K562 (cell line): ENCODE measurements at regions not wholly inside any gene's neighbourhood (a gene's known extent, or its start where the extent isn't known, plus 50 kb on each side); places are given as distances from the start of the nearest gene placed in this dataset.

Source experiments
- ATAC-seq: fragments of 200-7000 bp; cut with Tn5 transposase; 3 replicates; pipeline ENCODE4 v1.9.1; 2020; ENCODE audit warnings: moderate library complexity
- BruUV-seq: library from RNA; stranded (reverse); fragments of 400-500 nt; replicated peaks from 2 replicates; lab custom pipeline; 2021; lab: Mats Ljungman, UMichigan
- CTCF ChIA-PET: fragments of 300-600 bp; formaldehyde crosslinking; extraction: SDS; loops from one replicate; lab custom pipeline; 2021; ENCODE audit warnings: low intra/inter-chr PET ratio; lab: Yijun Ruan, JAX
- POLR2A ChIA-PET: fragments of 300-600, 350-650 bp; sonication (Branson Sonifier 250); formaldehyde crosslinking; extraction: SDS; loops from one replicate; lab custom pipeline; 2021; ENCODE audit warnings: antibody characterized with exemption, inconsistent platforms; lab: Yijun Ruan, JAX
- DNase-seq, 4 experiments: peaks; one replicate each; pipeline versions ENCODE4 v3.0.0 to v3.0.0-alpha.2; 2011 to 2018; ENCODE audit warnings: low spot score in 3 of 4, mixed read lengths in 3 of 4; ENCODE audit errors: extremely low read depth in 1 of 4
- FAIRE-seq: peaks from 2 replicates; lab custom pipeline; 2011; peaks lifted over from hg19 to GRCh38; lab: Jason Lieb, UNC
- H2AFZ ChIP-seq: 2 replicates; pipeline ENCODE4 v1.6.0; 2011; ENCODE audit warnings: low read depth, low read length, control low read depth, inconsistent platforms
- H3K27ac ChIP-seq: fragments of 200-600 bp; 3 replicates; pipeline ENCODE4 v1.8.0; 2011; ENCODE audit warnings: low read depth, mild to moderate bottlenecking, control low read depth, inconsistent platforms, low read length, moderate library complexity, mixed read lengths; ENCODE audit errors: extremely low read depth
- H3K27me3 ChIP-seq, 2 experiments: fragments of 300-600 bp in 1 of 2; 2 replicates in 1 of 2; 3 replicates in 1 of 2; pipeline versions ENCODE4 v1.6.0 to v1.8.0; 2011; ENCODE audit warnings: inconsistent platforms in 2 of 2, low read length in 2 of 2, mild to moderate bottlenecking in 1 of 2, mixed read lengths in 1 of 2, moderate library complexity in 1 of 2; ENCODE audit not compliant: control insufficient read depth in 2 of 2, insufficient read depth in 2 of 2
- H3K36me3 ChIP-seq: fragments of 300-600 bp; 3 replicates; pipeline ENCODE4 v1.8.0; 2011; ENCODE audit warnings: mild to moderate bottlenecking, low read length, inconsistent platforms; ENCODE audit not compliant: control insufficient read depth, insufficient read depth
- H3K4me1 ChIP-seq, 2 experiments: fragments of 200-600 bp in 1 of 2; replicated peaks in 1 of 2; 2 replicates in 1 of 2; 3 replicates in 1 of 2; pipeline versions ENCODE4 v1.5.1 to v1.8.0; 2011; ENCODE audit warnings: inconsistent platforms in 2 of 2, low read length in 2 of 2, mild to moderate bottlenecking in 1 of 2, mixed read lengths in 1 of 2, moderate library complexity in 1 of 2; ENCODE audit not compliant: control insufficient read depth in 2 of 2, insufficient read depth in 2 of 2
- H3K4me2 ChIP-seq: 2 replicates; pipeline ENCODE4 v1.6.1; 2011; ENCODE audit warnings: low read length, control low read depth, inconsistent platforms, mixed read lengths; ENCODE audit not compliant: insufficient read depth
- H3K4me3 ChIP-seq: fragments of 200-600 bp; sonication (generic), shearing (Covaris generic); 2 replicates; pipeline ENCODE4 v1.5.1; 2016; ENCODE audit warnings: control low read depth, inconsistent platforms
- H3K79me2 ChIP-seq: fragments of 200-600 bp; 3 replicates; pipeline ENCODE4 v1.8.0; 2011; ENCODE audit warnings: low read length, inconsistent platforms; ENCODE audit not compliant: control insufficient read depth, insufficient read depth
- H3K9ac ChIP-seq, 2 experiments: 2 replicates each; pipeline versions ENCODE4 v1.6.0 to v1.6.1; 2011; ENCODE audit warnings: low read depth in 2 of 2, low read length in 2 of 2, control low read depth in 1 of 2, inconsistent platforms in 1 of 2, mild to moderate bottlenecking in 1 of 2, mixed read lengths in 1 of 2; ENCODE audit not compliant: insufficient read depth in 1 of 2
- H3K9me1 ChIP-seq: one replicate; pipeline ENCODE4 v1.6.0; 2011; ENCODE audit warnings: inconsistent platforms, mild to moderate bottlenecking, low read length, moderate library complexity; ENCODE audit not compliant: control insufficient read depth, insufficient read depth
- H3K9me3 ChIP-seq: replicated peaks from 2 replicates; pipeline ENCODE4 v1.5.1; 2011; ENCODE audit warnings: low read depth, low read length, inconsistent platforms; ENCODE audit not compliant: control insufficient read depth, insufficient read depth
- H4K20me1 ChIP-seq: replicated peaks from 2 replicates; pipeline ENCODE4 v1.6.1; 2011; ENCODE audit warnings: low read length, inconsistent platforms, mixed read lengths; ENCODE audit not compliant: control insufficient read depth, insufficient read depth
- CBX1 ChIP-seq: sonication (generic); IDR thresholded peaks from 2 replicates; pipeline ENCODE4 v1.6.1; 2016; ENCODE audit warnings: antibody characterized with exemption, low read depth, mild to moderate bottlenecking
- GATA2 ChIP-seq: sonication (generic); formaldehyde crosslinking; IDR thresholded peaks from 2 replicates; pipeline ENCODE4 v1.4.0; 2020; ENCODE audit warnings: mild to moderate bottlenecking, missing genetic modification reagents
- MYBL2 ChIP-seq, 2 experiments: fragments of 450-650 bp in 1 of 2; sonication (generic) in 1 of 2; formaldehyde crosslinking in 1 of 2; IDR thresholded peaks; 2 replicates each; pipeline versions ENCODE4 v1.6.1 to v1.8.1; 2017 to 2022; ENCODE audit warnings: borderline replicate concordance in 1 of 2, inconsistent platforms in 1 of 2, low read depth in 1 of 2, mild to moderate bottlenecking in 1 of 2, missing genetic modification reagents in 1 of 2, moderate library complexity in 1 of 2
- PTRF ChIP-seq: fragments of 450-650 bp; IDR thresholded peaks from 2 replicates; pipeline ENCODE4 v1.6.1; 2016; ENCODE audit warnings: mild to moderate bottlenecking, missing genetic modification characterization, missing compliant biosample characterization
- SFPQ ChIP-seq: fragments of 200-400 bp; formaldehyde crosslinking; IDR thresholded peaks from 2 replicates; pipeline ENCODE4 v1.6.1; 2017; ENCODE audit warnings: mild to moderate bottlenecking, low read depth, low read length, moderate library complexity
- SIRT6 ChIP-seq: IDR thresholded peaks from one replicate; pipeline ENCODE4 v1.6.1; 2012; ENCODE audit warnings: low read depth, mild to moderate bottlenecking, control low read depth, inconsistent platforms, low read length, moderate library complexity
- SMC3 ChIP-seq: conservative IDR thresholded peaks from 2 replicates; pipeline ENCODE4 v1.6.1; 2011; ENCODE audit warnings: low read depth, low read length, improper control_type of control experiment; ENCODE audit not compliant: insufficient read depth
- WGBS: fragments of 100-300 bp; shearing (Covaris generic); methylation state at CpG from one replicate; pipeline ENCODE4 v1.1.6; 2016; ENCODE audit warnings: low coverage, mixed read lengths; ENCODE audit not compliant: insufficient coverage; ENCODE audit errors: missing lambda C conversion rate; 5-methylcytosine and 5-hydroxymethylcytosine counted together
- in situ Hi-C: fragments of 300-500 bp; cut with MboI; formaldehyde crosslinking; loops from 4 replicates; pipeline ENCODE4 v1.15.0; 2018; ENCODE audit warnings: inconsistent platforms, mixed read lengths
- intact Hi-C: fragments of 100-400 bp; cut with micrococcal nuclease; formaldehyde crosslinking; loops from 2 replicates; pipeline ENCODE4 v1.14.2; 2022
- TF ChIP-seq, protein P1 (sequence below): sonication (generic); formaldehyde crosslinking; IDR thresholded peaks from 2 replicates; pipeline ENCODE4 v1.8.0; 2023; ENCODE audit warnings: mild to moderate bottlenecking, missing genetic modification reagents
- TF ChIP-seq, protein P2 (sequence below): fragments of 450-650 bp; conservative IDR thresholded peaks from 2 replicates; pipeline ENCODE4 v1.6.1; 2016; ENCODE audit warnings: missing genetic modification characterization, low read depth, mild to moderate bottlenecking, missing compliant biosample characterization, moderate library complexity

GRCh38 chr4:63049726-63050125, 1359.5 kb downstream of the TECRL start:
- ATAC-seq (no peak), DNase-seq (no peak), FAIRE-seq (no peak)
- Histone ChIP-seq H3K9me3 (no peaks in the 10 kb centered on the region), H3K9me1 (no peaks in the 10 kb centered on the region), H3K36me3 (no peaks in the 10 kb centered on the region), H3K4me2 (no peak overlapping the region), H2AFZ (no peak overlapping the region), H3K4me1 (no peaks in the 10 kb centered on the region), H3K79me2 (no peaks in the 10 kb centered on the region), H3K4me3 (no peak overlapping the region), H3K27me3 (no peaks in the 10 kb centered on the region), H3K27ac (no peak overlapping the region), H3K9ac (no peak overlapping the region), H4K20me1 (no peaks in the 10 kb centered on the region)
- in situ Hi-C loops, result no loop called here
- TF ChIP-seq PTRF (tag) (no peak), SMC3 (no peak), GATA2 (CRISPR knock-in tag) (no peak), MYBL2 (IDR thresholded peaks at IDR 0.05; ENCODE audit: low read depth) (no peak), MYBL2 (CRISPR knock-in tag; IDR thresholded peaks at IDR 0.05; ENCODE audit: borderline replicate concordance) (no peak)
- 0% methylated on average over 1 of the region's 1 CpG for WGBS
- intact Hi-C loops, result no loop called here
- no TSS peak for BruUV-seq
- ChIA-PET CTCF (no interaction called here), POLR2A (no interaction called here)

GRCh38 chr4:63049278-63049677, 1360.0 kb downstream of the TECRL start:
- WGBS, result 0% methylated on average over 1 of the region's 1 CpG
- intact Hi-C loops (no loop called here), in situ Hi-C loops (no loop called here)
- H3K27me3 ChIP-seq, result no peaks in the 10 kb centered on the region
- no TSS peak for BruUV-seq
- no peaks in the 10 kb centered on the region for H3K9me3 ChIP-seq
- ChIA-PET POLR2A (no interaction called here), CTCF (no interaction called here)
- H3K4me2 ChIP-seq, result no peak overlapping the region
- FAIRE-seq (no peak), ATAC-seq (no peak), DNase-seq (no peak)
- no peak overlapping the region for H3K9ac ChIP-seq
- no peak overlapping the region for H3K4me3 ChIP-seq
- no peaks in the 10 kb centered on the region for H3K9me1 ChIP-seq
- H2AFZ ChIP-seq, result no peak overlapping the region
- H3K27ac ChIP-seq, result no peak overlapping the region
- H3K36me3 ChIP-seq, result no peaks in the 10 kb centered on the region
- no peaks in the 10 kb centered on the region for H3K4me1 ChIP-seq
- H4K20me1 ChIP-seq, result no peaks in the 10 kb centered on the region
- no peaks in the 10 kb centered on the region for H3K79me2 ChIP-seq
- TF ChIP-seq, protein P1, sequence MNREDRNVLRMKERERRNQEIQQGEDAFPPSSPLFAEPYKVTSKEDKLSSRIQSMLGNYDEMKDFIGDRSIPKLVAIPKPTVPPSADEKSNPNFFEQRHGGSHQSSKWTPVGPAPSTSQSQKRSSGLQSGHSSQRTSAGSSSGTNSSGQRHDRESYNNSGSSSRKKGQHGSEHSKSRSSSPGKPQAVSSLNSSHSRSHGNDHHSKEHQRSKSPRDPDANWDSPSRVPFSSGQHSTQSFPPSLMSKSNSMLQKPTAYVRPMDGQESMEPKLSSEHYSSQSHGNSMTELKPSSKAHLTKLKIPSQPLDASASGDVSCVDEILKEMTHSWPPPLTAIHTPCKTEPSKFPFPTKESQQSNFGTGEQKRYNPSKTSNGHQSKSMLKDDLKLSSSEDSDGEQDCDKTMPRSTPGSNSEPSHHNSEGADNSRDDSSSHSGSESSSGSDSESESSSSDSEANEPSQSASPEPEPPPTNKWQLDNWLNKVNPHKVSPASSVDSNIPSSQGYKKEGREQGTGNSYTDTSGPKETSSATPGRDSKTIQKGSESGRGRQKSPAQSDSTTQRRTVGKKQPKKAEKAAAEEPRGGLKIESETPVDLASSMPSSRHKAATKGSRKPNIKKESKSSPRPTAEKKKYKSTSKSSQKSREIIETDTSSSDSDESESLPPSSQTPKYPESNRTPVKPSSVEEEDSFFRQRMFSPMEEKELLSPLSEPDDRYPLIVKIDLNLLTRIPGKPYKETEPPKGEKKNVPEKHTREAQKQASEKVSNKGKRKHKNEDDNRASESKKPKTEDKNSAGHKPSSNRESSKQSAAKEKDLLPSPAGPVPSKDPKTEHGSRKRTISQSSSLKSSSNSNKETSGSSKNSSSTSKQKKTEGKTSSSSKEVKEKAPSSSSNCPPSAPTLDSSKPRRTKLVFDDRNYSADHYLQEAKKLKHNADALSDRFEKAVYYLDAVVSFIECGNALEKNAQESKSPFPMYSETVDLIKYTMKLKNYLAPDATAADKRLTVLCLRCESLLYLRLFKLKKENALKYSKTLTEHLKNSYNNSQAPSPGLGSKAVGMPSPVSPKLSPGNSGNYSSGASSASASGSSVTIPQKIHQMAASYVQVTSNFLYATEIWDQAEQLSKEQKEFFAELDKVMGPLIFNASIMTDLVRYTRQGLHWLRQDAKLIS (CRISPR knock-in tag), result no peak
- TF ChIP-seq CBX1 (no peak), SIRT6 (no peak), SFPQ (no peak)
- TF ChIP-seq, protein P2, sequence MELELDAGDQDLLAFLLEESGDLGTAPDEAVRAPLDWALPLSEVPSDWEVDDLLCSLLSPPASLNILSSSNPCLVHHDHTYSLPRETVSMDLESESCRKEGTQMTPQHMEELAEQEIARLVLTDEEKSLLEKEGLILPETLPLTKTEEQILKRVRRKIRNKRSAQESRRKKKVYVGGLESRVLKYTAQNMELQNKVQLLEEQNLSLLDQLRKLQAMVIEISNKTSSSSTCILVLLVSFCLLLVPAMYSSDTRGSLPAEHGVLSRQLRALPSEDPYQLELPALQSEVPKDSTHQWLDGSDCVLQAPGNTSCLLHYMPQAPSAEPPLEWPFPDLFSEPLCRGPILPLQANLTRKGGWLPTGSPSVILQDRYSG (tag), result no peak
